Neutrophil (primary cell): ENCODE measurements at regions not wholly inside any gene's neighbourhood (a gene's known extent, or its start where the extent isn't known, plus 50 kb on each side); places are given as distances from the start of the nearest gene placed in this dataset.

Experiments used
- H3K27ac ChIP-seq: fragments of 200-600 bp; sonication (generic); 2 replicates; pipeline ENCODE4 v1.5.1; 2016; ENCODE audit warnings: mild to moderate bottlenecking, moderate library complexity
- H3K27me3 ChIP-seq: fragments of 200-600 bp; sonication (generic); 2 replicates; pipeline ENCODE4 v1.6.0; 2016; ENCODE audit warnings: mild to moderate bottlenecking
- H3K36me3 ChIP-seq: fragments of 200-600 bp; sonication (generic); 2 replicates; pipeline ENCODE4 v1.5.1; 2017
- H3K4me1 ChIP-seq, 2 experiments: fragments of 200-600 bp in 1 of 2; sonication (generic) in 1 of 2; 1 replicate in 1 of 2; 2 replicates in 1 of 2; pipeline versions ENCODE4 v1.5.1 to v1.6.1; 2013 to 2016; ENCODE audit warnings: low read depth in 1 of 2, low read length in 1 of 2, mild to moderate bottlenecking in 1 of 2, moderate library complexity in 1 of 2; ENCODE audit not compliant: control insufficient read depth in 1 of 2, insufficient read depth in 1 of 2
- H3K4me3 ChIP-seq, 2 experiments: fragments of 200-600 bp in 1 of 2; sonication (generic) in 1 of 2; 1 replicate in 1 of 2; 2 replicates in 1 of 2; pipeline ENCODE4 v1.5.1; 2013 to 2016; ENCODE audit warnings: low read depth in 1 of 2, low read length in 1 of 2, mild to moderate bottlenecking in 1 of 2, moderate library complexity in 1 of 2
- H3K9me3 ChIP-seq: fragments of 200-600 bp; sonication (generic); 2 replicates; pipeline ENCODE4 v1.5.1; 2016
- CTCF ChIP-seq: fragments of 200-600 bp; sonication (generic); IDR thresholded peaks from 2 replicates; pipeline ENCODE4 v1.5.1; 2016; ENCODE audit warnings: antibody characterized with exemption

GRCh38 chr20:24896984-24897383 lies 52.1 kb upstream of the CST7 start:
- Histone ChIP-seq H3K27me3 (no peaks in the 10 kb centered on the region), H3K4me3 (no peak overlapping the region), H3K36me3 (no peaks in the 10 kb centered on the region), H3K27ac (no peak overlapping the region), H3K4me1 (no peaks in the 10 kb centered on the region), H3K9me3 (no peaks in the 10 kb centered on the region)
- no peak for TF ChIP-seq CTCF

- H3K4me3 ChIP-seq = no peak overlapping the region
- H3K27me3 ChIP-seq = no peaks in the 10 kb centered on the region
- H3K36me3 ChIP-seq = no peaks in the 10 kb centered on the region
- no peak overlapping the region for H3K27ac ChIP-seq
- H3K9me3 ChIP-seq = no peaks in the 10 kb centered on the region
- H3K4me1 ChIP-seq = no peaks in the 10 kb centered on the region
- no peak for TF ChIP-seq CTCF
Observed at GRCh38 chr20:24897974-24898373, 51.1 kb upstream of the CST7 start.

DNA sequence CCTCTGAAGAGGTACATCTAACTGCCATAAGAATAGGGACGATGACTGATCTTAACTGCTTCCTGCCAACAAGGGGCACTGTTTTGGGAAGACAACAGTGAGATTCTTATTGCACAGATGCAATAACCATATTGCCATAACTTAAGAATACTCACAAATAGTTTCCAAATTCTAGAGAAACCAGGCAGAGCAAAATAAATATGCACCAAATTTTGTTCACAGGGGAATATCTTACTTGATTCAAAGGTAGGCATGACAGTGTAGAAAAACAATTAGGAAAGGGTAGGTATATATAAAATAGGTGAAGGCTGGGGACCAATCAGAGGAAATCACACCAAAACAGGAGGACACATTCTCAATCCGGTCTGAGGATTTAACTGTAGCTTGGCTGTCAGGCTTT lies 49.9 kb upstream of the CST7 start:
- Histone ChIP-seq H3K27ac (no peak overlapping the region), H3K27me3 (no peaks in the 10 kb centered on the region), H3K4me3 (no peak overlapping the region), H3K9me3 (no peaks in the 10 kb centered on the region), H3K4me1 (no peaks in the 10 kb centered on the region), H3K36me3 (no peaks in the 10 kb centered on the region)
- TF ChIP-seq CTCF = no peak
